K562 (cell line): ENCODE measurements at regions not wholly inside any gene's neighbourhood (a gene's known extent, or its start where the extent isn't known, plus 50 kb on each side); places are given as distances from the start of the nearest gene placed in this dataset.

Experiments used
- ATAC-seq: fragments of 200-7000 bp; cut with Tn5 transposase; 3 replicates; pipeline ENCODE4 v1.9.1; 2020; ENCODE audit warnings: moderate library complexity
- BruUV-seq: library from RNA; stranded (reverse); fragments of 400-500 nt; replicated peaks from 2 replicates; lab custom pipeline; 2021; lab: Mats Ljungman, UMichigan
- CTCF ChIA-PET: fragments of 300-600 bp; formaldehyde crosslinking; extraction: SDS; loops from one replicate; lab custom pipeline; 2021; ENCODE audit warnings: low intra/inter-chr PET ratio; lab: Yijun Ruan, JAX
- POLR2A ChIA-PET: fragments of 300-600, 350-650 bp; sonication (Branson Sonifier 250); formaldehyde crosslinking; extraction: SDS; loops from one replicate; lab custom pipeline; 2021; ENCODE audit warnings: antibody characterized with exemption, inconsistent platforms; lab: Yijun Ruan, JAX
- DNase-seq, 4 experiments: peaks; one replicate each; pipeline versions ENCODE4 v3.0.0 to v3.0.0-alpha.2; 2011 to 2018; ENCODE audit warnings: low spot score in 3 of 4, mixed read lengths in 3 of 4; ENCODE audit errors: extremely low read depth in 1 of 4
- FAIRE-seq: peaks from 2 replicates; lab custom pipeline; 2011; peaks lifted over from hg19 to GRCh38; lab: Jason Lieb, UNC
- H2AFZ ChIP-seq: 2 replicates; pipeline ENCODE4 v1.6.0; 2011; ENCODE audit warnings: low read depth, low read length, control low read depth, inconsistent platforms
- H3K27ac ChIP-seq: fragments of 200-600 bp; 3 replicates; pipeline ENCODE4 v1.8.0; 2011; ENCODE audit warnings: low read depth, mild to moderate bottlenecking, control low read depth, inconsistent platforms, low read length, moderate library complexity, mixed read lengths; ENCODE audit errors: extremely low read depth
- H3K27me3 ChIP-seq, 2 experiments: fragments of 300-600 bp in 1 of 2; 2 replicates in 1 of 2; 3 replicates in 1 of 2; pipeline versions ENCODE4 v1.6.0 to v1.8.0; 2011; ENCODE audit warnings: inconsistent platforms in 2 of 2, low read length in 2 of 2, mild to moderate bottlenecking in 1 of 2, mixed read lengths in 1 of 2, moderate library complexity in 1 of 2; ENCODE audit not compliant: control insufficient read depth in 2 of 2, insufficient read depth in 2 of 2
- H3K36me3 ChIP-seq: fragments of 300-600 bp; 3 replicates; pipeline ENCODE4 v1.8.0; 2011; ENCODE audit warnings: mild to moderate bottlenecking, low read length, inconsistent platforms; ENCODE audit not compliant: control insufficient read depth, insufficient read depth
- H3K4me1 ChIP-seq, 2 experiments: fragments of 200-600 bp in 1 of 2; replicated peaks in 1 of 2; 2 replicates in 1 of 2; 3 replicates in 1 of 2; pipeline versions ENCODE4 v1.5.1 to v1.8.0; 2011; ENCODE audit warnings: inconsistent platforms in 2 of 2, low read length in 2 of 2, mild to moderate bottlenecking in 1 of 2, mixed read lengths in 1 of 2, moderate library complexity in 1 of 2; ENCODE audit not compliant: control insufficient read depth in 2 of 2, insufficient read depth in 2 of 2
- H3K4me2 ChIP-seq: 2 replicates; pipeline ENCODE4 v1.6.1; 2011; ENCODE audit warnings: low read length, control low read depth, inconsistent platforms, mixed read lengths; ENCODE audit not compliant: insufficient read depth
- H3K4me3 ChIP-seq: fragments of 200-600 bp; sonication (generic), shearing (Covaris generic); 2 replicates; pipeline ENCODE4 v1.5.1; 2016; ENCODE audit warnings: control low read depth, inconsistent platforms
- H3K79me2 ChIP-seq: fragments of 200-600 bp; 3 replicates; pipeline ENCODE4 v1.8.0; 2011; ENCODE audit warnings: low read length, inconsistent platforms; ENCODE audit not compliant: control insufficient read depth, insufficient read depth
- H3K9ac ChIP-seq, 2 experiments: 2 replicates each; pipeline versions ENCODE4 v1.6.0 to v1.6.1; 2011; ENCODE audit warnings: low read depth in 2 of 2, low read length in 2 of 2, control low read depth in 1 of 2, inconsistent platforms in 1 of 2, mild to moderate bottlenecking in 1 of 2, mixed read lengths in 1 of 2; ENCODE audit not compliant: insufficient read depth in 1 of 2
- H3K9me1 ChIP-seq: one replicate; pipeline ENCODE4 v1.6.0; 2011; ENCODE audit warnings: inconsistent platforms, mild to moderate bottlenecking, low read length, moderate library complexity; ENCODE audit not compliant: control insufficient read depth, insufficient read depth
- H3K9me3 ChIP-seq: replicated peaks from 2 replicates; pipeline ENCODE4 v1.5.1; 2011; ENCODE audit warnings: low read depth, low read length, inconsistent platforms; ENCODE audit not compliant: control insufficient read depth, insufficient read depth
- H4K20me1 ChIP-seq: replicated peaks from 2 replicates; pipeline ENCODE4 v1.6.1; 2011; ENCODE audit warnings: low read length, inconsistent platforms, mixed read lengths; ENCODE audit not compliant: control insufficient read depth, insufficient read depth
- CHD2 ChIP-seq: IDR thresholded peaks from 2 replicates; pipeline ENCODE4 v1.6.1; 2011; ENCODE audit warnings: low read depth, low read length
- ETV5 ChIP-seq: sonication (generic); formaldehyde crosslinking; IDR thresholded peaks from 2 replicates; pipeline ENCODE4 v1.4.0; 2020; ENCODE audit warnings: low read depth, mild to moderate bottlenecking, missing genetic modification reagents
- GATAD2A ChIP-seq: fragments of 450-650 bp; IDR thresholded peaks from 2 replicates; pipeline ENCODE4 v1.6.1; 2017
- HOMEZ ChIP-seq: fragments of 250-450 bp; sonication (Bioruptor Pico); IDR thresholded peaks from 2 replicates; pipeline ENCODE4 v1.4.0; 2020; ENCODE audit warnings: mild to moderate bottlenecking, moderate library complexity
- MBD2 ChIP-seq: sonication (generic); IDR thresholded peaks from 2 replicates; pipeline ENCODE4 v1.6.1; 2016; ENCODE audit warnings: low read depth, borderline replicate concordance
- MEF2A ChIP-seq: IDR thresholded peaks from 2 replicates; pipeline ENCODE4 v1.6.1; 2011; ENCODE audit warnings: low read depth, mild to moderate bottlenecking, low read length, moderate library complexity; ENCODE audit not compliant: control insufficient read depth
- POLR2A ChIP-seq: fragments of 450-650 bp; conservative IDR thresholded peaks from 2 replicates; pipeline ENCODE4 v1.6.1; 2016
- SNIP1 ChIP-seq: fragments of 450-650 bp; IDR thresholded peaks from 2 replicates; pipeline ENCODE4 v1.7.1; 2017; ENCODE audit warnings: low read depth, mild to moderate bottlenecking
- SNRNP70 ChIP-seq: fragments of 200-400 bp; formaldehyde crosslinking; optimal IDR thresholded peaks from 2 replicates; pipeline ENCODE3; 2017; ENCODE audit warnings: low read depth, low read length
- TAL1 ChIP-seq: fragments of 450-650 bp; IDR thresholded peaks from 2 replicates; pipeline ENCODE4 v1.6.1; 2016; ENCODE audit warnings: mild to moderate bottlenecking
- WGBS: fragments of 100-300 bp; shearing (Covaris generic); methylation state at CpG from one replicate; pipeline ENCODE4 v1.1.6; 2016; ENCODE audit warnings: low coverage, mixed read lengths; ENCODE audit not compliant: insufficient coverage; ENCODE audit errors: missing lambda C conversion rate; 5-methylcytosine and 5-hydroxymethylcytosine counted together
- in situ Hi-C: fragments of 300-500 bp; cut with MboI; formaldehyde crosslinking; loops from 4 replicates; pipeline ENCODE4 v1.15.0; 2018; ENCODE audit warnings: inconsistent platforms, mixed read lengths
- intact Hi-C: fragments of 100-400 bp; cut with micrococcal nuclease; formaldehyde crosslinking; loops from 2 replicates; pipeline ENCODE4 v1.14.2; 2022
- TF ChIP-seq, protein P1 (sequence below): sonication (generic); formaldehyde crosslinking; IDR thresholded peaks from 2 replicates; pipeline ENCODE4 v1.4.0; 2020; ENCODE audit warnings: mild to moderate bottlenecking, missing genetic modification reagents

DNA sequence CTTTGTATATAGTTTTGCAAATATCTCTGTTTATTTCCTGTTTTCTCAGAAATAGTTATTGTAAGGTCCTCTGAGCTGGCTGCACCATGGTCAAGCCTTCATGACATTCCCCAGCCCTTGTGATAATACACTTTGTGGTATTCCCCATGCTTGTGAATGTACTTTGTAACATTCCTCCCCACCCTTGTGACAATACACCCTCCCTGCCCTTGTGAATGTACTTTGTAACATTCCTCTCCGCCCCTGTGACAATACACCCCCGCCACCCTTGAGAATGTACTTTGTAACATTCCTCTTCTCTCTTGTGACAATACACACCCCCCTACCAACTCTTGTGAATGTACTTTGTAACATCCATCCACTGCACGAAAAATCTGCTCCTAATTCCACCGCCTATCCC is 530.7 kb downstream of the CENPC start:
- DNase-seq (no peak), ATAC-seq (no peak), FAIRE-seq (no peak)
- no peak overlapping the region for H3K4me2 ChIP-seq
- H4K20me1 ChIP-seq, result no peaks in the 10 kb centered on the region
- POLR2A ChIA-PET, result no interaction called here
- no peaks in the 10 kb centered on the region for H3K9me3 ChIP-seq
- no peak overlapping the region for H3K9ac ChIP-seq
- in situ Hi-C loops, result no loop called here
- intact Hi-C loops, result no loop called here
- no peak overlapping the region for H3K27ac ChIP-seq
- no peak overlapping the region for H3K4me3 ChIP-seq
- no peaks in the 10 kb centered on the region for H3K36me3 ChIP-seq
- no peaks in the 10 kb centered on the region for H3K9me1 ChIP-seq
- no TSS peak for BruUV-seq
- H3K79me2 ChIP-seq, result no peaks in the 10 kb centered on the region
- TF ChIP-seq CHD2 (no peak), TAL1 (no peak), MBD2 (no peak), ETV5 (CRISPR knock-in tag) (no peak), GATAD2A (no peak), SNRNP70 (no peak), POLR2A (no peak), HOMEZ (CRISPR knock-in tag) (no peak), SNIP1 (no peak), MEF2A (no peak)
- TF ChIP-seq, protein P1, sequence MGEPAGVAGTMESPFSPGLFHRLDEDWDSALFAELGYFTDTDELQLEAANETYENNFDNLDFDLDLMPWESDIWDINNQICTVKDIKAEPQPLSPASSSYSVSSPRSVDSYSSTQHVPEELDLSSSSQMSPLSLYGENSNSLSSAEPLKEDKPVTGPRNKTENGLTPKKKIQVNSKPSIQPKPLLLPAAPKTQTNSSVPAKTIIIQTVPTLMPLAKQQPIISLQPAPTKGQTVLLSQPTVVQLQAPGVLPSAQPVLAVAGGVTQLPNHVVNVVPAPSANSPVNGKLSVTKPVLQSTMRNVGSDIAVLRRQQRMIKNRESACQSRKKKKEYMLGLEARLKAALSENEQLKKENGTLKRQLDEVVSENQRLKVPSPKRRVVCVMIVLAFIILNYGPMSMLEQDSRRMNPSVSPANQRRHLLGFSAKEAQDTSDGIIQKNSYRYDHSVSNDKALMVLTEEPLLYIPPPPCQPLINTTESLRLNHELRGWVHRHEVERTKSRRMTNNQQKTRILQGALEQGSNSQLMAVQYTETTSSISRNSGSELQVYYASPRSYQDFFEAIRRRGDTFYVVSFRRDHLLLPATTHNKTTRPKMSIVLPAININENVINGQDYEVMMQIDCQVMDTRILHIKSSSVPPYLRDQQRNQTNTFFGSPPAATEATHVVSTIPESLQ (CRISPR knock-in tag), result no peak
- H2AFZ ChIP-seq, result no peak overlapping the region
- no peaks in the 10 kb centered on the region for H3K27me3 ChIP-seq
- CTCF ChIA-PET, result no interaction called here
- H3K4me1 ChIP-seq, result no peaks in the 10 kb centered on the region
- 3% methylated on average over 4 of the region's 4 CpGs for WGBS
